ENCODE measurements at regions not wholly inside any gene's neighbourhood (a gene's known extent, or its start where the extent isn't known, plus 50 kb on each side); places are given as distances from the start of the nearest gene placed in this dataset.

DNA sequence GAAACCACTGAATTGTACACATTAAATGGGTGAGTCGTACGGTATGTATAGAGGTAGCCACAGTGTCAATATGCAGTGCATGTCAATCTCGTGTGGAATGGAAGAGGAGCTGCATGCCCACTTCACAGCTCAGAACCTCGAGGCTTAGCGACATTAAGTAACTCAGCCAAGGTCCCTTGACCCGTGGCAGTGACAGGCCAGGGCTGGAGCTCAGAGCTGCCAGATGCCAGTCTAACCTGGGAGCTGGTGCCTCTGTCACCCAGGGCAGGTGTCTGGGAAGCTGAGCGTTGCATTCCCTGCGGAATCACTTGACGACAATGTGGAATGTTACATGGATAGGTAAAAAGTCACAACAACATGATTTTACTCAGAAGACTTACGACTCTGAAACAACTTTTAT lies 298.1 kb downstream of the FOXL1 start:
- TF ChIP-seq, protein P1, sequence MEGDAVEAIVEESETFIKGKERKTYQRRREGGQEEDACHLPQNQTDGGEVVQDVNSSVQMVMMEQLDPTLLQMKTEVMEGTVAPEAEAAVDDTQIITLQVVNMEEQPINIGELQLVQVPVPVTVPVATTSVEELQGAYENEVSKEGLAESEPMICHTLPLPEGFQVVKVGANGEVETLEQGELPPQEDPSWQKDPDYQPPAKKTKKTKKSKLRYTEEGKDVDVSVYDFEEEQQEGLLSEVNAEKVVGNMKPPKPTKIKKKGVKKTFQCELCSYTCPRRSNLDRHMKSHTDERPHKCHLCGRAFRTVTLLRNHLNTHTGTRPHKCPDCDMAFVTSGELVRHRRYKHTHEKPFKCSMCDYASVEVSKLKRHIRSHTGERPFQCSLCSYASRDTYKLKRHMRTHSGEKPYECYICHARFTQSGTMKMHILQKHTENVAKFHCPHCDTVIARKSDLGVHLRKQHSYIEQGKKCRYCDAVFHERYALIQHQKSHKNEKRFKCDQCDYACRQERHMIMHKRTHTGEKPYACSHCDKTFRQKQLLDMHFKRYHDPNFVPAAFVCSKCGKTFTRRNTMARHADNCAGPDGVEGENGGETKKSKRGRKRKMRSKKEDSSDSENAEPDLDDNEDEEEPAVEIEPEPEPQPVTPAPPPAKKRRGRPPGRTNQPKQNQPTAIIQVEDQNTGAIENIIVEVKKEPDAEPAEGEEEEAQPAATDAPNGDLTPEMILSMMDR (conservative IDR thresholded peaks at IDR 0.05; ENCODE audit: low read depth, low read length), result no peak
- DNase-seq (ENCODE audit: low read depth), result no peak
- no peak overlapping the region for H3K4me3 ChIP-seq (ENCODE audit: low read length)

DNA sequence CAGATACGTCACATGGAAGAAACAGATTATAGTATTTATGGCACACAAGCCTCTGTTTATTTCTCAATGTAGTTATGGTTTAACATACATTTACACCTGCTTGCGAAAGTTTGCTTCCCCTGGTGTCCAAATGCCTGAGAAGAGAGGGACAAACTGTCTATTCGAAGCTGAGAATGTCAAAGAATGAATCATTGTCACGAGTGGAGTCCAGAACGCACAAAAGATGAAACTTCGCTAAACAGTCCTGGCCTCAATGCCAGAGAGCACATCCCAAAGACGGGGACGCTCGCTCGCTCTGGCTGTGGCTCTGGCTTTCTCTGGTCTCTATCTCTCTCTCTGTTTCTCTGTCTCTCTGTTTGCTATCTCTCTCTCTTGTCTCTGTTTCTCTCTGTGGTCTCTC lies 298.8 kb downstream of the FOXL1 start:
- TF ChIP-seq, protein P1 (conservative IDR thresholded peaks at IDR 0.05; ENCODE audit: low read depth, low read length), result no peak
- H3K4me3 ChIP-seq (ENCODE audit: low read length), result no peak overlapping the region
- DNase-seq (ENCODE audit: low read depth), result no peak

DNA sequence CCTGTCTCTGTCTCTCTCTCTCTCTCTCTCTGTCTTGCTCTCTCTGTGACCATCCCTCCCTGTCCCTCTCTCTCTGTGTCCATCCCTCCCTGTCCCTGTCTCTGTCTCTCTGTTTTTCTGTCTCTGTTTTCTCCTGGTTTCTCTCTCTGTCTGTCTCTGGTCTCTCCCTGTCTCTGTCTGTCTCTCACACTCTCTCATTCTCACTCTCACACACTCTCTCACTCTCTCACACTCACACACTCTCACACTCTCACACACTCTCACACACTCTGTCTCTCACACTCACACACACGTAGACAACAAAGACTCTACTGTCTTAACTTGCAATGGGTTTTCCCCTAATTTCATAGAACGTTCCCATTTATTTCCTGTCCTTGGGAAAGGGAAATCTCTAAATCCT lies 299.5 kb downstream of the FOXL1 start:
- no peak overlapping the region for H3K4me3 ChIP-seq (ENCODE audit: low read length)
- TF ChIP-seq, protein P1 (conservative IDR thresholded peaks at IDR 0.05; ENCODE audit: low read depth, low read length), result no peak

DNA sequence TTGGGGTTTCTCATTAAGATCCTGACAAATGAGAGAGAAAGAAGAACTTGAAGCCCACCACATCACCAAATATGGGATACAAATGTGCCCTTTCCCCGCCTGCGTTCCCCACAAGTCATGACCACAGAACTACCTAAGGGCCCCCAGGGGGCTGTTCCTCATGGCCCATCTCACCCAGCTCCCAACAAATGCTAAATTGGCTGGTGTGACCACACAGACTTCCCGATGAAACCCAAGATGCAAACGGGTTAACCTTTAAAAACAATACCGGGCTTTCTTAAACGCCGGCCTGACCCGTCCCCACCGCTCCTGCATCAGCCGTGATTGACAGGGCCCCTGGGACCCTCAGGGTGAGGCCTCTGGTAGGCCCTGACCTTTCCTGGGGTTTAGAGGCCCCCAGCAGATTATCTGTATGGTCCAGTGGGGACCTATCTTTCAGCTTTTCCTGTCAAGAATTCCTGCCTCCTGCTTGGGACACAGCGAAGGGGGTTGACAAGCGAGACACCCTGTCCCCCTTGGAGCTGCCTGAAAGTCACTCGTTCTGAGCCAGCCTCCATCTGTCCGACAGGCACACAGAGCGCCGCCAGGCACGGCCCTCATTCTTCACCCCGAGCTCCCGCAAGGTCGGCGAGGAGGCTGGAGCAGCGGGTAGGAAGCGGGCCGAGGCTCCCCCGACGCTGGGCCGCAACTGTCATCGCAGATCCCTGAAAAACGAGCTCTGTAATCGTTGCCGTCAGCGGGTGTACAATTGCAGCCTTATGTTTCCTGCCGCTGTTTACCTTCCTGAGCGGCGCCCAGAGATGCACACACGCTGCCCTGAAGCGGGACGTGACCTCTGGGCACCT lies 300.1 kb downstream of the FOXL1 start:
- no peak overlapping the region for H3K4me3 ChIP-seq (ENCODE audit: low read length)
- TF ChIP-seq, protein P1 (conservative IDR thresholded peaks at IDR 0.05; ENCODE audit: low read depth, low read length), result no peak
- no peak for DNase-seq (ENCODE audit: low read depth)

More for the DNA sequence above, 299.5 kb downstream of the FOXL1 start:
- no peak for DNase-seq (ENCODE audit: low read depth)

DNA sequence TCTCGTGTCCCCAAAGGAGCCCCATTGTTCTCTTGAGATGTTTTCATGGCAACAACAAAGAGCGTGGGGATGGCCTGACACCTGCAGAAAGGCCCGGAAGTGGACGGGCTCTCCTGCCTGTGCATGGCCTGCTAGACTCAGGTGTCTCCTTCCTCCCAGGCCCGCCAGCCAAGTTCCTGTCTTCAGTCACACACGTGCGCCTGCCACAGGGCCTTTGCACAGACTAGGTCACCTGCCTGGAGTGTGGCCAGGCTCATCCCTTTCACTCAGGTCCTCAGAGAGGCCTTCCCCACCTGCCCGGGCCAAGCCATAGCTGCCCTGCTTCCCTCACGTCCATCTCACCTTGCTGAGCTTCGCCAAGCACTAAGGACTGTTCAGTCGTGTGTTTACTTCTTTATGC lies 300.9 kb downstream of the FOXL1 start:
- no peak for DNase-seq (ENCODE audit: low read depth)
- H3K4me3 ChIP-seq (ENCODE audit: low read length), result no peak overlapping the region
- TF ChIP-seq, protein P1 (conservative IDR thresholded peaks at IDR 0.05; ENCODE audit: low read depth, low read length), result no peak

DNA sequence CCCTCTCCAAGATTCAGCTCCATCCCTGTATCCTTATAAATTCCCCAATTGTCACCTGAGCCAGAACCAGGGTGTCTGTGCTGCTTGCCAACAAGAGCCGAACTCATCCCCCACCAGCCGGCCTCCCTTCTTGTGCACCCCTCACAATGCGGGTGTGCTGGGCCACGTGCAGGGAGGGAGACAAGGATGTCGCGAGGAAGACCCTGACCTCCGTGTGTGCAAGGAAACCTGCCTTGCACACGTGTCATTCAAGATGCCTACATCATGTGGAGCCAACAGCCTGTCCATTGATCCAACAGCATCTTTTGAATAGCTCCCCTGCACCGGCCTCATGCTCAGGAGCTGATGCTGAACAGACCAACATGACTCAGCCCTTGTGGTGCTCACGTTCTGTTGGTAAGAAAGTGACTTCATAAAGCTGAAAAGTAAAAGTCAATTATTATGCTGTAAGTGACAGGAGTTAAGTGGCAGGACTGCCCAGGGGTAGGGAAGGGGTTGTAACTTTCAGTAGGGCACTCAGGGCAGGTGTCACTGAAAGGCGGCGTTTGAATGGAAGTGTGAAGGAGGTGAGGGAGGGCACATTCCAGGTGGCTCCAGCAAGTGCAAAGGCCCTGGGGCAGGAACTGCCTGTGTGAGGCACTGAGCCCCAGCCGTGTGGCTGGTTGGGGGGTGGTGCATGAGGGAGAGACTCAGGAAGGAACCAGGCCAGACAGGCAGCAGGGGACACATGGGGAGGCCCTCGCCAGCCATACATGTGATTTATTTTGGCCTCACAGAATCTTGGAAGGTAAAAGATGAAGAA lies 302.2 kb downstream of the FOXL1 start:
- TF ChIP-seq, protein P1 (conservative IDR thresholded peaks at IDR 0.05; ENCODE audit: low read depth, low read length), result no peak
- DNase-seq (ENCODE audit: low read depth), result no peak
- H3K4me3 ChIP-seq (ENCODE audit: low read length), result no peak overlapping the region
